HL-60 (cell line): ENCODE measurements at regions not wholly inside any gene's neighbourhood (a gene's known extent, or its start where the extent isn't known, plus 50 kb on each side); places are given as distances from the start of the nearest gene placed in this dataset.

Experiments
- DNase-seq, 2 experiments: peaks; one replicate each; pipeline ENCODE4 v3.0.0-alpha.2; 2010 to 2020; ENCODE audit warnings: low read depth in 1 of 2, low spot score in 1 of 2
- H3K27ac ChIP-seq: fragments of 250-450 bp; sonication (Bioruptor Pico); replicated peaks from 2 replicates; pipeline ENCODE4 v1.5.1; 2020; ENCODE audit warnings: mild to moderate bottlenecking, moderate library complexity
- H3K27me3 ChIP-seq: fragments of 250-450 bp; sonication (Bioruptor Pico); 2 replicates; pipeline ENCODE4 v1.5.1; 2021; ENCODE audit warnings: mild to moderate bottlenecking, moderate library complexity; ENCODE audit not compliant: insufficient read depth, poor library complexity, severe bottlenecking
- H3K4me3 ChIP-seq: replicated peaks from 2 replicates; pipeline ENCODE4 v1.5.1; 2011; ENCODE audit warnings: mild to moderate bottlenecking, control low read depth, low read length; ENCODE audit not compliant: insufficient read depth
- GABPA ChIP-seq: IDR thresholded peaks from 2 replicates; pipeline ENCODE4 v1.6.1; 2012; ENCODE audit warnings: low read depth
- POLR2AphosphoS5 ChIP-seq: IDR thresholded peaks from 2 replicates; pipeline ENCODE4 v1.6.1; 2012; ENCODE audit warnings: low read depth
- SPI1 ChIP-seq: IDR thresholded peaks from 2 replicates; pipeline ENCODE4 v1.6.1; 2012; ENCODE audit warnings: low read depth, mild to moderate bottlenecking, borderline replicate concordance
- TF ChIP-seq, protein P1 (sequence below): IDR thresholded peaks from one replicate; pipeline ENCODE4 v1.5.1; 2011; ENCODE audit warnings: low read length, control low read depth, inconsistent platforms; ENCODE audit not compliant: insufficient read depth
- TF ChIP-seq, protein P2 (sequence below): IDR thresholded peaks from 2 replicates; pipeline ENCODE4 v1.6.1; 2012; ENCODE audit warnings: low read depth; ENCODE audit not compliant: insufficient replicate concordance

DNA sequence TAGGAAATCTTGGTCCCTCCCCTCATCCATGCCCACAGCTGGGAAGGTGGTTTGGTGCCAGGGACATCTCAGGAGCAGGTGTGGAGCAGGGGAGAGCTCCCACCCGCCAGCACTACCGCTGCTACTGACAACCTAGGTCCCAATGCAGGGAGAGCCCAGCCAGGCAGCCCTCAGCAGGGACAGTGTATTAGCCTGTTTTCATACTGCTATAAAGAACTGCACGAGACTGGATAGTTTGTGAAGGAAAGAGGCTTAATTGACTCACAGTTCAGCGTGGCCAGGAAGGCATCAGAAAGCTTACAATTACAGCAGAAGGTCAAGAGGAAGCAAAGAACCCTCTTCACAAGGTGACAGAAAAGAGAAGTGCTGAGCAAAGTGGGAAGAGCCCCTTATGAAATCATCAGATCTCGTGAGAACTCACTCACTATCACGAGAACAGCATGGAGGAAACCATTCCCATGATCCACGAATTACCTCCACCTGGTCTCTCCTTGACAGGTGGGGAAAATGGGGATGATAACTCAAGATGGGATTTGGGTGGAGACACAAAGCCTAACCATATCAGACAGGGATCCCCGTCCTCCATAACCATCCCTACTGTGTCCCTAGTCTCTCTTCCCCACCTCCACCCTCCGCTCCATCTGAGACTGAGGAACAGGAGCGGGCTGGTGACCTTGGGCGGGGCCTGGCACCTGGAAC lies 218.6 kb downstream of the TBC1D2B start:
- TF ChIP-seq POLR2AphosphoS5 (peak; percentile 64; the same call in 1 of the 2 replicates), GABPA (no peak), SPI1 (peak; percentile 98)
- TF ChIP-seq, protein P1, sequence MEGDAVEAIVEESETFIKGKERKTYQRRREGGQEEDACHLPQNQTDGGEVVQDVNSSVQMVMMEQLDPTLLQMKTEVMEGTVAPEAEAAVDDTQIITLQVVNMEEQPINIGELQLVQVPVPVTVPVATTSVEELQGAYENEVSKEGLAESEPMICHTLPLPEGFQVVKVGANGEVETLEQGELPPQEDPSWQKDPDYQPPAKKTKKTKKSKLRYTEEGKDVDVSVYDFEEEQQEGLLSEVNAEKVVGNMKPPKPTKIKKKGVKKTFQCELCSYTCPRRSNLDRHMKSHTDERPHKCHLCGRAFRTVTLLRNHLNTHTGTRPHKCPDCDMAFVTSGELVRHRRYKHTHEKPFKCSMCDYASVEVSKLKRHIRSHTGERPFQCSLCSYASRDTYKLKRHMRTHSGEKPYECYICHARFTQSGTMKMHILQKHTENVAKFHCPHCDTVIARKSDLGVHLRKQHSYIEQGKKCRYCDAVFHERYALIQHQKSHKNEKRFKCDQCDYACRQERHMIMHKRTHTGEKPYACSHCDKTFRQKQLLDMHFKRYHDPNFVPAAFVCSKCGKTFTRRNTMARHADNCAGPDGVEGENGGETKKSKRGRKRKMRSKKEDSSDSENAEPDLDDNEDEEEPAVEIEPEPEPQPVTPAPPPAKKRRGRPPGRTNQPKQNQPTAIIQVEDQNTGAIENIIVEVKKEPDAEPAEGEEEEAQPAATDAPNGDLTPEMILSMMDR, result no peak
- peak; percentile 57 to 66 for DNase-seq
- Histone ChIP-seq H3K4me3 (no peak overlapping the region), H3K27me3 (no peaks in the 10 kb centered on the region), H3K27ac (peak overlapping the region; percentile 53)

DNA sequence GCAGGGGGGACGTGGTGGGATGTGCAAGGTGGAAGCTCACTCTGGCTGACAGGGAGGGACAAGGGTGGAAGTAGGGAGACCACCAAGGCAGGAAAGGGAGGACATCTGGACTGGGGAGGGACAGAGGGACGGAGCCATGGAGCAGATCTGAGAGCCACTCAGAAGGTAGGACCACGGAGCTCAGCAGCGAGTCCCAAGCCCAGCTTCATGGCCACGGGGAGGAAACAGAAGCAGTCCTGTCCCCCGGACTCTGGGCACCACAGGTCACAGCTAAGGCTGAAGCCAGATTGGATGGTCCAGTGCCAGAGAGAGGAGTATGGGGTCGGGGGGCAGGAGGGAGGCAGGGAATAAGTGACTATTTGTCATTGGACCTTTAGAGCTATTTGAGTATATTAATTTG lies 220.1 kb downstream of the TBC1D2B start:
- H3K4me3 ChIP-seq, result no peak overlapping the region
- H3K27me3 ChIP-seq, result peaks cover 2% of the 10 kb centered on the region
- no peak for DNase-seq
- TF ChIP-seq, protein P1, result no peak
- TF ChIP-seq POLR2AphosphoS5, result no peak
- no peak for TF ChIP-seq SPI1
- TF ChIP-seq GABPA, result no peak
- TF ChIP-seq, protein P2, sequence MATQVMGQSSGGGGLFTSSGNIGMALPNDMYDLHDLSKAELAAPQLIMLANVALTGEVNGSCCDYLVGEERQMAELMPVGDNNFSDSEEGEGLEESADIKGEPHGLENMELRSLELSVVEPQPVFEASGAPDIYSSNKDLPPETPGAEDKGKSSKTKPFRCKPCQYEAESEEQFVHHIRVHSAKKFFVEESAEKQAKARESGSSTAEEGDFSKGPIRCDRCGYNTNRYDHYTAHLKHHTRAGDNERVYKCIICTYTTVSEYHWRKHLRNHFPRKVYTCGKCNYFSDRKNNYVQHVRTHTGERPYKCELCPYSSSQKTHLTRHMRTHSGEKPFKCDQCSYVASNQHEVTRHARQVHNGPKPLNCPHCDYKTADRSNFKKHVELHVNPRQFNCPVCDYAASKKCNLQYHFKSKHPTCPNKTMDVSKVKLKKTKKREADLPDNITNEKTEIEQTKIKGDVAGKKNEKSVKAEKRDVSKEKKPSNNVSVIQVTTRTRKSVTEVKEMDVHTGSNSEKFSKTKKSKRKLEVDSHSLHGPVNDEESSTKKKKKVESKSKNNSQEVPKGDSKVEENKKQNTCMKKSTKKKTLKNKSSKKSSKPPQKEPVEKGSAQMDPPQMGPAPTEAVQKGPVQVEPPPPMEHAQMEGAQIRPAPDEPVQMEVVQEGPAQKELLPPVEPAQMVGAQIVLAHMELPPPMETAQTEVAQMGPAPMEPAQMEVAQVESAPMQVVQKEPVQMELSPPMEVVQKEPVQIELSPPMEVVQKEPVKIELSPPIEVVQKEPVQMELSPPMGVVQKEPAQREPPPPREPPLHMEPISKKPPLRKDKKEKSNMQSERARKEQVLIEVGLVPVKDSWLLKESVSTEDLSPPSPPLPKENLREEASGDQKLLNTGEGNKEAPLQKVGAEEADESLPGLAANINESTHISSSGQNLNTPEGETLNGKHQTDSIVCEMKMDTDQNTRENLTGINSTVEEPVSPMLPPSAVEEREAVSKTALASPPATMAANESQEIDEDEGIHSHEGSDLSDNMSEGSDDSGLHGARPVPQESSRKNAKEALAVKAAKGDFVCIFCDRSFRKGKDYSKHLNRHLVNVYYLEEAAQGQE, result no peak
- H3K27ac ChIP-seq, result no peak overlapping the region

DNA sequence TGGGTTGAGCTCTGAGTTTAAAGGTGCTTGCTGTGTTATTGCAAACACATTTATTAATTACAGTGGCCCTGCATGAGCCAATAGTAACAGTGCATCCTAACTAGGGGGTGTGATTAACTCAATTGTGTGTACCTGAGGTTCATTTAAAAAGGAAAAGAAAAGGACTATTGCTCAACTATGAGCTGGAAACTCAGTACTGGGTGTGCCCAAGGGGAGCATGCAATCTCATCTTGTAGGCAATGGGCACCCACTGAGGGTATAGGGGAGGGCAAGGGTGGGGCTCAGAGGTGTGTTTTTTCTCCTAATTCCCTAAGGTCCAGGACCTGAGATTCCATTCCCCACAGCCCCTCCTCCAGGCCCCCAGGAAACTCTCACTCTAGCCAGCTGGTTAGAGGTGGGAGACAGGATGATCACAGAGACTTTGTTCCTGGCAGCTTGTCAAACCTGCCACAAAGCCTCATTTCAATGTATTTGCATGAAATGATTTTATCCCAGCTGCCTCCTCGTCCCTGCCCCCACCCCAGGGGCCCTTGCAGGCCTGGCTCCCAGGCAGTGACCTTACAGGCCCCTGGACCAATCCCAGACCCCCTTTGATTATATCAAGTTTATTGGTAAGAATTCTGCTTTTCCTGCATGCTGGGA lies 220.7 kb downstream of the TBC1D2B start:
- TF ChIP-seq GABPA, result no peak
- TF ChIP-seq POLR2AphosphoS5, result no peak
- TF ChIP-seq, protein P2, result no peak
- no peak for TF ChIP-seq SPI1
- TF ChIP-seq, protein P1, result no peak
- no peak overlapping the region for H3K4me3 ChIP-seq
- no peak overlapping the region for H3K27ac ChIP-seq
- H3K27me3 ChIP-seq, result peaks cover 2% of the 10 kb centered on the region
- DNase-seq, result no peak

DNA sequence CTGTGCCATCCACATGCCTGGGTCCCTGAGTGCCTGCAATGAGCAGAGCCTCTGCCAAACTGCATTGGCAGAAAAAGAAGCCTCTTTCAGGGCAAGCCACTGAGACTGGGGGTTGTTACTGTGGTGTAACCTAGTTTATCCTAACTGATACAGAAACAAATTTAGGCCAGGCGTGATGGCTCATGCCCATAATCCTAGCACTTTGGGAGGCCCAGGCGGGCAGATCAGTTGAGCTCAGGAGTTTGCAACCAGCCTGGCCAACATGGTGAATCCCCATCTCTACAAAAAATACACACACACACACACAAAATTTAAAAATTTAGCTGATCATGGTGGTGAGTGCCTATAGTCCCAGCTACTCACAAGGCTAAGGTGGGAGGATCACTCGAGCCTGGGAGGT lies 221.6 kb downstream of the TBC1D2B start:
- TF ChIP-seq SPI1, result no peak
- TF ChIP-seq GABPA, result no peak
- TF ChIP-seq, protein P2, result no peak
- TF ChIP-seq, protein P1, result no peak
- no peak for TF ChIP-seq POLR2AphosphoS5
- Histone ChIP-seq H3K27me3 (peaks cover 4% of the 10 kb centered on the region), H3K27ac (no peak overlapping the region), H3K4me3 (no peak overlapping the region)
- no peak for DNase-seq
